Nephron (organoid): ENCODE measurements at regions not wholly inside any gene's neighbourhood (a gene's known extent, or its start where the extent isn't known, plus 50 kb on each side); places are given as distances from the start of the nearest gene placed in this dataset.

Experiments
- H3K27ac Mint-ChIP-seq, 3 experiments: 2 replicates each; pipeline ENCODE4 v1.8.0; 2020; ENCODE audit warnings: mixed read lengths in 3 of 3, mild to moderate bottlenecking in 2 of 3, moderate library complexity in 1 of 3
- H3K27me3 Mint-ChIP-seq: 2 replicates; pipeline ENCODE4 v1.8.0; 2021; ENCODE audit warnings: low read depth, mild to moderate bottlenecking, moderate library complexity, mixed read lengths
- H3K36me3 Mint-ChIP-seq: 2 replicates; pipeline ENCODE4 v1.8.0; 2020; ENCODE audit warnings: low read depth, mixed read lengths
- H3K4me1 Mint-ChIP-seq: 2 replicates; pipeline ENCODE4 v1.8.0; 2020; ENCODE audit warnings: mixed read lengths
- H3K4me3 Mint-ChIP-seq, 3 experiments: 2 replicates each; pipeline ENCODE4 v1.8.0; 2020; ENCODE audit warnings: mild to moderate bottlenecking in 3 of 3, mixed read lengths in 3 of 3, moderate library complexity in 2 of 3
- H3K9me3 Mint-ChIP-seq: 2 replicates; pipeline ENCODE4 v1.8.0; 2020; ENCODE audit warnings: mixed read lengths
- TF ChIP-seq, protein P1 (sequence below), 3 experiments: fragments of 200-600 bp; sonication (generic); IDR thresholded peaks; one replicate each; pipeline ENCODE4 v1.5.0; 2021; ENCODE audit warnings: antibody characterized with exemption in 3 of 3; ENCODE audit not compliant: unreplicated experiment in 3 of 3

DNA sequence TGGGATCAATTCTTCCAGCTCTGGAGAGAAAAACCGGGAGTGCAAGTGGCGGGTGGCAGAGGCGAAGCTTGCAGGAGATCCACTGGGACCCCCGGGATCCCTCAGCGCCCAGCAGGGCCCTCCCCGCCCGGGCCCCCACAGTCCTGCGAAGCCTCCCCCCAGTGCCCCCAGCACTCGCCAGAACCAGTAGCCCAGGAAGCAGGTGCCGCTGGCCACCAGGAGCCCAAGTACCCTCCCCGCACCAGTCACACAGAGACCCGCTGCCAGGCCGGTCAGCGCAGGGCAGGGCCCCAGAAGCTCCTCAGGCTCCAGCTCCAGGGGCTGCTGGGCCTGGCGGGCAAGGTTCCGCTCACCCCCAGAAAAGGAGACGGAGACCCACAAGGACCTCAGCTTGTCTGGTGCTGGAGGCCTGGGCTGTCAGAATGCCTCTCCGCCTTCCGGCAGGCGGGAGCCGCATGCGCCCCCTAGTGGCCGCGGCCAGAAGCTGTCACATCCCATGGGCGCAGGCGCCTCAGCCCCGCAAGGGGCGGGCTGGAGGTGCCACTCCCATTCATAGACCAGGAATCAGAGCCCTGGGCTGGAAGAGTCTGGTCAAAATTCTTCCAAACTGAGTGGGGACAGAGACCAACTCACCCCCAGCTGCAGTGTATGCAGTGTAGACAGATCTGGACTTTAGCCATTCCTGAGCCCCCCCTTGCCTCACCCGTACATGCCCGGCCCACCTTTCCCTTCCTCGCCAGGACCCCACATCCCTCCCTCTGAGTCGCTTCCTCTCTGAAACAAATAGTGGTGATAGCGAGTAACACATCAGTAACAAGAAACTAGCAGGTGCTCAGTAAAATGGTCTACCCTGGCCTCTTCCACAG, 1002.3 kb downstream of the KCNJ18 start:
- Mint-ChIP-seq H3K4me1 (no peaks in the 10 kb centered on the region), H3K27me3 (no peaks in the 10 kb centered on the region), H3K27ac (no peak overlapping the region), H3K4me3 (no peak overlapping the region), H3K9me3 (peaks cover 54% of the 10 kb centered on the region), H3K36me3 (peaks cover 4% of the 10 kb centered on the region)
- TF ChIP-seq, protein P1, sequence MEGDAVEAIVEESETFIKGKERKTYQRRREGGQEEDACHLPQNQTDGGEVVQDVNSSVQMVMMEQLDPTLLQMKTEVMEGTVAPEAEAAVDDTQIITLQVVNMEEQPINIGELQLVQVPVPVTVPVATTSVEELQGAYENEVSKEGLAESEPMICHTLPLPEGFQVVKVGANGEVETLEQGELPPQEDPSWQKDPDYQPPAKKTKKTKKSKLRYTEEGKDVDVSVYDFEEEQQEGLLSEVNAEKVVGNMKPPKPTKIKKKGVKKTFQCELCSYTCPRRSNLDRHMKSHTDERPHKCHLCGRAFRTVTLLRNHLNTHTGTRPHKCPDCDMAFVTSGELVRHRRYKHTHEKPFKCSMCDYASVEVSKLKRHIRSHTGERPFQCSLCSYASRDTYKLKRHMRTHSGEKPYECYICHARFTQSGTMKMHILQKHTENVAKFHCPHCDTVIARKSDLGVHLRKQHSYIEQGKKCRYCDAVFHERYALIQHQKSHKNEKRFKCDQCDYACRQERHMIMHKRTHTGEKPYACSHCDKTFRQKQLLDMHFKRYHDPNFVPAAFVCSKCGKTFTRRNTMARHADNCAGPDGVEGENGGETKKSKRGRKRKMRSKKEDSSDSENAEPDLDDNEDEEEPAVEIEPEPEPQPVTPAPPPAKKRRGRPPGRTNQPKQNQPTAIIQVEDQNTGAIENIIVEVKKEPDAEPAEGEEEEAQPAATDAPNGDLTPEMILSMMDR (IDR thresholded peaks at IDR 0.05; ENCODE audit: unreplicated experiment in 3 of 3), result no peak

DNA sequence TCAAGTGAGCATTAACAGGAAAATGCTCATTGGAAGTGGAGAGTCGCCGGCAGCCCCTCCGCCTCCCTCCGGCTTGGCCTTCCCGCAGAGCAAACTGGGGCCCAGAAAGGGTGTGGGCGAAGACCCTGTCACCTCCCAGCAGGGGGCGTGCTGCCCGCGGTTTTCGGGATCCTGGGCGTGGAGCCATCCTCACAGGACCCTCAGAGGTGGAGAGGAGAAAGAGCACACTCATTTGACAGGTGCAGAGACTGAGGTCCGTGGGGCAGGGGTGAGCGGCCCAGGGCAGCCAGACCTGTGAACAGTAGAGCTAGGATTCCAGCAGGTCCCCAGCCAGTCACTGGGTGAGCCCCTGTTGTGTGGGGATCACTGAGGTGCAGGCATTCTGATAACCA, 1002.9 kb downstream of the KCNJ18 start:
- no peak overlapping the region for H3K27ac Mint-ChIP-seq
- no peak overlapping the region for H3K4me3 Mint-ChIP-seq
- H3K27me3 Mint-ChIP-seq, result no peaks in the 10 kb centered on the region
- TF ChIP-seq, protein P1 (IDR thresholded peaks at IDR 0.05; ENCODE audit: unreplicated experiment in 3 of 3), result no peak
- H3K9me3 Mint-ChIP-seq, result peaks cover 54% of the 10 kb centered on the region
- H3K4me1 Mint-ChIP-seq, result no peaks in the 10 kb centered on the region
- H3K36me3 Mint-ChIP-seq, result peaks cover 4% of the 10 kb centered on the region

DNA sequence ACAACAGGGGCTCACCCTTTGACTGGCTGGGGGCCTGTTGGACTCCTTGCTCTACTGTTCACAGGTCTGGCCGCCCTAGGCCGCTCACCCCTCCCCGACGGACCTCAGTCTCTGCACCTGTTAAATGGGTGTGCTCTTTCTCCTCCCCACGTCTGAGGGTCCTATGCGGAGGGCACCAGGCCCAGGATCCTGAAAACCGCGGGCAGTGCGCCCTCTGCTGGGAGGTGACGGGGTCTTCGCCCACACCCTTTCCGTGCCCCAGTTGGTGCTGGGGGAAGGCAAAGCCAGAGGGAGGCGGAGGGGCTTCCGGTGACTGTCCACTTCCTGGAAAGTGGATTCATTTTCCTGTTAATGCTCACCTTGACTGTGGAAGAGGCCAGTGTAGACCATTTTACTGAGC, 1010.9 kb downstream of the KCNJ18 start:
- Mint-ChIP-seq H3K4me3 (no peak overlapping the region), H3K27me3 (no peaks in the 10 kb centered on the region), H3K27ac (no peak overlapping the region), H3K36me3 (peaks cover 3% of the 10 kb centered on the region), H3K9me3 (peaks cover 39% of the 10 kb centered on the region), H3K4me1 (no peaks in the 10 kb centered on the region)
- TF ChIP-seq, protein P1 (IDR thresholded peaks at IDR 0.05; ENCODE audit: unreplicated experiment in 3 of 3), result no peak

DNA sequence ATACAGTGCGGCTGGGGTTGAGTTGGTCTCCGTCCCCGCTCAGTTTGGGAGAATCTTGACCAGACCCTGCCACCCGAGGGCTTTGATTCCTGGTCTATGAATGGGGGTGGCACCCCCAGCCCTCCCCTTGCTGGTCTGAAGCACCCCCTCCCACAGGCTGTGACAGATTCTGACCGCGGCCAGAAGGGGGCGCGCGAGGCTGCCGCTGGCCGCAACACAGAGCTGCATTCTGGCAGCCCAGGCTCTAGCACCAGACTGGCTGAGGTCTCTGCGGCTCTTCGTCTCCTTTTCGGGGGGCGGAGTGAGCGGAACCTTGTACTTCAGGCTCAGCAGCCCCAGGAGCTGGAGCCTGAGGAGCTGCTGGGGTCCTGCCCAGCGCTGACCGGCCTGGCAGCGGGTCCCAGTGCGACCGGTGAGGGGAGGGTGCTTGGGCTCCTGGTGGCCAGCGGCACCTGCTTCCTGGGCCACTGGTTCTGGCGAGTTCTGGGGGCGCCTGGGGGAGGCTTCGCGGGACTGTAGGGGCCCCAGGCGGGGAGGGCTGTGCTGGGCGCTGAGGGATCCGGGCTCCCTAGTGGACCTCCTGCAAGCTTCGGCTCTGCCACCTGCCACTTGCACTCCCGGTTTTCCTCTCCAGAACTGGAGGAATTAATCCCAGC, 1011.6 kb downstream of the KCNJ18 start:
- Mint-ChIP-seq H3K9me3 (peaks cover 41% of the 10 kb centered on the region), H3K27ac (no peak overlapping the region), H3K27me3 (no peaks in the 10 kb centered on the region), H3K36me3 (peaks cover 3% of the 10 kb centered on the region), H3K4me1 (no peaks in the 10 kb centered on the region), H3K4me3 (no peak overlapping the region)
- TF ChIP-seq, protein P1 (IDR thresholded peaks at IDR 0.05; ENCODE audit: unreplicated experiment in 3 of 3), result no peak

DNA sequence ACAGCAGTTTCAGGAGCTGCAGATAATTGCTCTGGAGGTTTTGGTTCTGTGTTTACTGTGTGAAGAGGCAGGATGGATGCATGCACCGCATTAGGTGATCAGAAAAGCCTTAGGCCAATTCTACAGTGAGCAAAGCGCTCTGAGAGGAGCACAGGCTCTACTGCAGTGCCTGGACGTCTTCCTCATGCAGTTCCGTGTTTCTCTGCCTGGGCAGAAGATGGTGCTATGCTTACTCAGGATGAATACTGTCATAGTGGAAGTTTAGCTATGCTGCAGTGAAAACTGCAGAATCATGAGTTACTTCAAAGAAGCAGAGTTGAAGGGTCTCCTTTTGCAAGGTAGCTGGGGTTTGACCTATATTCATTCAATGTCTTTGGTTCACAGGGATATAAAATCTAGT, 1012.4 kb downstream of the KCNJ18 start:
- H3K4me3 Mint-ChIP-seq, result no peak overlapping the region
- no peaks in the 10 kb centered on the region for H3K4me1 Mint-ChIP-seq
- no peaks in the 10 kb centered on the region for H3K27me3 Mint-ChIP-seq
- peaks cover 3% of the 10 kb centered on the region for H3K36me3 Mint-ChIP-seq
- peaks cover 45% of the 10 kb centered on the region for H3K9me3 Mint-ChIP-seq
- no peak overlapping the region for H3K27ac Mint-ChIP-seq
- TF ChIP-seq, protein P1 (IDR thresholded peaks at IDR 0.05; ENCODE audit: unreplicated experiment in 3 of 3), result no peak
